Cardiac muscle cell (in vitro differentiated cells and primary cell): ENCODE measurements at regions not wholly inside any gene's neighbourhood (a gene's known extent, or its start where the extent isn't known, plus 50 kb on each side); places are given as distances from the start of the nearest gene placed in this dataset.
A peak's percentile ranks its signal among the peaks of the same experiment; 100 is the strongest.

ENCODE experiments used
- DNase-seq, 2 donors: peaks; one replicate each; pipeline versions ENCODE4 v3.0.0 to v3.0.0-alpha.2; 2010 to 2017; ENCODE audit warnings: low read depth in 1 of 2, low spot score in 1 of 2
- H3K27ac ChIP-seq: fragments of 200-600 bp; sonication (generic); 2 replicates; pipeline ENCODE4 v1.5.1; 2016
- H3K27me3 ChIP-seq: fragments of 200-600 bp; sonication (generic); 2 replicates; pipeline ENCODE4 v1.6.0; 2016; ENCODE audit warnings: control low read depth
- H3K36me3 ChIP-seq: fragments of 200-600 bp; sonication (generic); 2 replicates; pipeline ENCODE4 v1.5.1; 2016; ENCODE audit warnings: control low read depth
- H3K4me1 ChIP-seq: fragments of 200-600 bp; sonication (generic); 2 replicates; pipeline ENCODE4 v1.8.1; 2017; ENCODE audit warnings: low read depth, mild to moderate bottlenecking, mixed run types
- H3K4me3 ChIP-seq: fragments of 200-600 bp; sonication (generic); 2 replicates; pipeline ENCODE4 v1.5.1; 2016; ENCODE audit warnings: mild to moderate bottlenecking
- H3K9me3 ChIP-seq: fragments of 200-600 bp; sonication (generic); 2 replicates; pipeline ENCODE4 v1.5.1; 2017; ENCODE audit warnings: low read depth, mild to moderate bottlenecking, control low read depth
- TF ChIP-seq, protein P1 (sequence below): IDR thresholded peaks from 2 replicates; pipeline ENCODE4 v1.5.1; 2012; ENCODE audit warnings: low read depth, mild to moderate bottlenecking, low read length

DNA sequence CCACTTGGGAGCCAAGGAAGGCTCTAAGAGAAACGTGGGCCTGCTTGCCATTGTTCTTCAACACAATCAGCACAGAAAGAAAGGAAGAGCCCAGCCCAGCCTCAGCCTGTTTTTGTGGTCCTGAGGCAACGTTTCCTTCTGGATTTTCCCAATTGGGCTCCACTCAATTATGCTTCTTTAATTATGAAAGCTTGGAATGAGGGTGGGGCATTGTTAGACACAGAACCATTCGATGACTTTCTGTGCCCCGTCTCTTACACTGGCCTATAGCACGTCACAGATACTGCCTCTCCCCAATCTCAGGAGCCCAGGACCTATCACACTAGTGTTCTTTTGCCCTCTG, 207.4 kb downstream of the ZFP36L2 start:
- Histone ChIP-seq H3K36me3 (no peaks in the 10 kb centered on the region), H3K4me1 (no peaks in the 10 kb centered on the region), H3K27ac (no peak overlapping the region), H3K27me3 (no peaks in the 10 kb centered on the region), H3K4me3 (no peak overlapping the region), H3K9me3 (no peaks in the 10 kb centered on the region)
- DNase-seq = no peak
- TF ChIP-seq, protein P1, sequence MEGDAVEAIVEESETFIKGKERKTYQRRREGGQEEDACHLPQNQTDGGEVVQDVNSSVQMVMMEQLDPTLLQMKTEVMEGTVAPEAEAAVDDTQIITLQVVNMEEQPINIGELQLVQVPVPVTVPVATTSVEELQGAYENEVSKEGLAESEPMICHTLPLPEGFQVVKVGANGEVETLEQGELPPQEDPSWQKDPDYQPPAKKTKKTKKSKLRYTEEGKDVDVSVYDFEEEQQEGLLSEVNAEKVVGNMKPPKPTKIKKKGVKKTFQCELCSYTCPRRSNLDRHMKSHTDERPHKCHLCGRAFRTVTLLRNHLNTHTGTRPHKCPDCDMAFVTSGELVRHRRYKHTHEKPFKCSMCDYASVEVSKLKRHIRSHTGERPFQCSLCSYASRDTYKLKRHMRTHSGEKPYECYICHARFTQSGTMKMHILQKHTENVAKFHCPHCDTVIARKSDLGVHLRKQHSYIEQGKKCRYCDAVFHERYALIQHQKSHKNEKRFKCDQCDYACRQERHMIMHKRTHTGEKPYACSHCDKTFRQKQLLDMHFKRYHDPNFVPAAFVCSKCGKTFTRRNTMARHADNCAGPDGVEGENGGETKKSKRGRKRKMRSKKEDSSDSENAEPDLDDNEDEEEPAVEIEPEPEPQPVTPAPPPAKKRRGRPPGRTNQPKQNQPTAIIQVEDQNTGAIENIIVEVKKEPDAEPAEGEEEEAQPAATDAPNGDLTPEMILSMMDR = no peak

DNA sequence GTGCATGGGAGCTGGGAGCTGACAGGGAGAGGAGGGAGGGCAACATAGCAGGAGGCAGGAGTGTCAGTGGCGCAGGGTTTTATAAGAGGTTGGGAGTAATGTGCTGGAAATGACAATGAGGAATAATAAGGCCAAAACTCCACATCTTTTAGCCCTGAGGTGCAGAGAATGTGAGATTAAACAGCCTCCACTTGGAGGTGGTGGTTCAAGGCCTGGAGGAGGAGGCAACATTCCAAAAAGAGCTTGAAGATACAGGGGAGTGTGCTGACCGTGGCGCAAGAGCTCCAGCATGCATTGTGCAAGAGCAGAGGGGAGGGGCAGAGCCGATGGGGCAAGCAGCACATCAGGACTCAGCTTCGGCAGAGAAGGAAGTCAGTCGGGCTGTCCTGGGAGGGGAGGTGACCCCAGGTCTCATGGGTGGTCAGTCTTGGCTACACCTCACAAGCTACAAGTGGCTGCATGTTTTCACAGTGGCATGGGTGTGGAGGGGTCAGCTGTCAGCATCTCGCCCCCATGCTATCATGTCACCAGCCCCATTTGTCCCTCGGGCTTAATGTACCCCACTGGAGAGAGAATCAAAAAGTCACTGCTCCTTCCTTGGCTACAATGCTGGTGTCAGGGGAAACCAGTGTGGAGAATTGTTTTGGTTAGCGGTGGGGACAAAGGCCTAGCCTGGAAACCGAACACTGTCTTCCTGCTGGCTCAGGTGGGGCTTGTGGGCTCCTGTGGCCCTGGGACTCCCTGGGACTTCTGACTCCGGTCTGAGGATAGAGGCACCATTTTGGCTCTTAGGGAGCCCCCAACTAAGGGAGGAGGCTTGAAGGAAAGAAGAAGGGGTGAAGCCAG, 208.0 kb downstream of the ZFP36L2 start:
- Histone ChIP-seq H3K27ac (no peak overlapping the region), H3K9me3 (no peaks in the 10 kb centered on the region), H3K4me1 (no peaks in the 10 kb centered on the region), H3K36me3 (no peaks in the 10 kb centered on the region), H3K4me3 (no peak overlapping the region), H3K27me3 (no peaks in the 10 kb centered on the region)
- DNase-seq = peak in 1 of 2 donors; percentile 99
- TF ChIP-seq, protein P1 = no peak

DNA sequence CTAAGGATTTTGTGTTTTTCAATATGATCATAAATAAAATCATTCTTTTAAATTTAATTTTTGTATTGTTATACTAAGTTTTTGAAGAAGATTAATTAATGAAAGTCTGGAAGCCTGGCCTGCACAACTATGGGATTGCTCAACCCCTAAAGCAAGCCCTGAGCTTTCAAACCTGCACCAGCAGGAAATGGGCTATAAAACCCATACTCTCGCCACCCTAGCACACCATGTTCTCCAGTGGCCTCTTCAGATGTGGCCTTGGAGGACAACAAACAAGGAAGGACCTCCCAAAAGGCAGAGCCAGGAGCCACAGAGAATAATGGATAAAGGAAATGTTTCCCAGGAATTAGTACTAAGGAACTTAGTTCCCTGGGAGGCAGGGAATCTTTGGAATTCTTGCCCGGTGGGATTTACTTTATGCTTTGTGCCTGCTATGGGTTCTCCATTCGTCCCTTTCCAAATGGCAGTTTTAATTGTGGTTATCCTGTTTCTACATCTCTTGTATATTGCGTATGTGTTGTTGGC, 212.5 kb downstream of the ZFP36L2 start:
- H3K27ac ChIP-seq = no peak overlapping the region
- no peak for DNase-seq
- TF ChIP-seq, protein P1 = no peak
- no peaks in the 10 kb centered on the region for H3K9me3 ChIP-seq
- no peaks in the 10 kb centered on the region for H3K27me3 ChIP-seq
- no peaks in the 10 kb centered on the region for H3K36me3 ChIP-seq
- peaks cover 10% of the 10 kb centered on the region for H3K4me1 ChIP-seq
- H3K4me3 ChIP-seq = no peak overlapping the region

DNA sequence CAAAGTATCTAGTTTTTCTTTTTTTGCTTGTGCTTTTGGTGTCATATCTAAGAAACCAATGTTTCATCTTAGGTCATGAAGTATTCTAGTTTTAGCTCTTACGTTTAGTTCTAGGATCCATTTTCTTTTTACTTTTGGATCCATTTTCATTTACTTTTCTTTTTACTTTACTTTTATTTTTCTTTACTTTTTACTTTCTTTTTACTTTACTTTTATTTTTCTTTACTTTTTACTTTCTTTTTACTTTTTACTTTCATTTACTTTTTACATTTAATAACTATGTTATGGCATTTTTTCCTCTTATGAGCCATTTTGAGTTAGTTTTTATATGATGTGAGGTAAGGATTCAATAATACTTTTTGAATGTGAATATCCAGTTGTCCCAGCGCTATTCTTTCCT, 213.4 kb downstream of the ZFP36L2 start:
- DNase-seq = no peak
- no peak overlapping the region for H3K4me3 ChIP-seq
- H3K27me3 ChIP-seq = no peaks in the 10 kb centered on the region
- H3K36me3 ChIP-seq = no peaks in the 10 kb centered on the region
- TF ChIP-seq, protein P1 = no peak
- peaks cover 10% of the 10 kb centered on the region for H3K4me1 ChIP-seq
- H3K27ac ChIP-seq = no peak overlapping the region
- no peaks in the 10 kb centered on the region for H3K9me3 ChIP-seq

DNA sequence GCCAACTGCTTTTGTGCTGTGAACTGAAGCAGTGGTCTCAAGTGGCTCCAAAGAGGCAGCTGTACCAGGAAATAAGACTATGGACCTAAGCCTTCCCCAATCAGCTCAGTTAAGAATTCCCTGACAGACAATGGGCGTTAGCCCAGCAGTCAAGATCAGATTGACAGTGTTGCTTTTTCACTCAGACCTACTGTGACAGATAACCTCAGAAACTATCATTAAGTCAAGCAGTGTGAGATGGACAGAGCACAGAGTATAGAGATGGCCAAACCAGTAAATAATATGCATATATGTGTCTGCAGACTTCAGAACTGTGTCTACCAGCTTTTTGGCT, 215.3 kb downstream of the ZFP36L2 start:
- peak in 1 of 2 donors; percentile 36 for DNase-seq
- TF ChIP-seq, protein P1 = no peak
- Histone ChIP-seq H3K36me3 (no peaks in the 10 kb centered on the region), H3K4me1 (peaks cover 10% of the 10 kb centered on the region), H3K27ac (peak overlapping the region; percentile 1), H3K27me3 (no peaks in the 10 kb centered on the region), H3K4me3 (no peak overlapping the region), H3K9me3 (no peaks in the 10 kb centered on the region)
